IMR-90 (cell line): ENCODE measurements at regions not wholly inside any gene's neighbourhood (a gene's known extent, or its start where the extent isn't known, plus 50 kb on each side); places are given as distances from the start of the nearest gene placed in this dataset.

Experiments
- BHLHE40 ChIP-seq: fragments of 150-350 bp; IDR thresholded peaks from 2 replicates; pipeline ENCODE4 v1.6.1; 2016; ENCODE audit warnings: mild to moderate bottlenecking, low read depth, low read length
- CTCF ChIP-seq: conservative IDR thresholded peaks from 2 replicates; pipeline ENCODE4 v1.5.1; 2012; ENCODE audit warnings: mild to moderate bottlenecking, low read depth, low read length, improper control_type of control experiment
- MAFK ChIP-seq: IDR thresholded peaks from 2 replicates; pipeline ENCODE4 v1.6.1; 2012; ENCODE audit warnings: low read depth, low read length, improper control_type of control experiment
- MAZ ChIP-seq: IDR thresholded peaks from 2 replicates; pipeline ENCODE4 v1.6.1; 2012; ENCODE audit warnings: low read depth, mild to moderate bottlenecking, low read length, improper control_type of control experiment, moderate library complexity, borderline replicate concordance
- POLR2A ChIP-seq: IDR thresholded peaks from 2 replicates; pipeline ENCODE4 v1.6.1; 2012; ENCODE audit warnings: mild to moderate bottlenecking, low read depth, low read length
- RAD21 ChIP-seq: IDR thresholded peaks from 2 replicates; pipeline ENCODE4 v1.6.1; 2012; ENCODE audit warnings: low read length, improper control_type of control experiment

- TF ChIP-seq CTCF (no peak), MAFK (no peak), BHLHE40 (no peak), POLR2A (no peak), RAD21 (no peak), MAZ (no peak)
Observed at GRCh38 chr11:28666632-28667031, 558.4 kb downstream of the METTL15 start.
